ENCODE measurements at regions not wholly inside any gene's neighbourhood (a gene's known extent, or its start where the extent isn't known, plus 50 kb on each side); places are given as distances from the start of the nearest gene placed in this dataset.

GRCh38 chr6:130724089-130724488, 103.1 kb upstream of the SMLR1 start:
- TF ChIP-seq CTCF (IDR thresholded peaks at IDR 0.05; ENCODE audit: low read length) (no peak), EZH2 (optimal IDR thresholded peaks at IDR 0.05; ENCODE audit: low read depth, low read length) (no peak), EZH2phosphoT487 (IDR thresholded peaks at IDR 0.05; ENCODE audit: low read length) (no peak)

Measured in MM.1S (cell line).